ENCODE measurements at regions not wholly inside any gene's neighbourhood (a gene's known extent, or its start where the extent isn't known, plus 50 kb on each side); places are given as distances from the start of the nearest gene placed in this dataset.
"Not testable (repeated sequence)": the region's sequence is repeated elsewhere in the genome, so short reads cannot be mapped to it uniquely, and the experiment has no call there.

- no peak for DNase-seq (ENCODE audit: low spot score)
- Mint-ChIP-seq H3K9me3 (no peaks in the 10 kb centered on the region), H3K4me3 (no peak overlapping the region), H3K27me3 (ENCODE audit: low read depth) (no peaks in the 10 kb centered on the region), H3K27ac (no peak overlapping the region), H3K4me1 (ENCODE audit: low read depth) (no peaks in the 10 kb centered on the region), H3K36me3 (ENCODE audit: low read depth) (no peaks in the 10 kb centered on the region)
Observed at GRCh38 chr14:88960496-88960895, 136.0 kb downstream of the TTC8 start.

GRCh38 chr14:88961214-88961613 is 136.8 kb downstream of the TTC8 start:
- Mint-ChIP-seq H3K9me3 (no peaks in the 10 kb centered on the region), H3K27me3 (ENCODE audit: low read depth) (no peaks in the 10 kb centered on the region), H3K27ac (no peak overlapping the region), H3K36me3 (ENCODE audit: low read depth) (no peaks in the 10 kb centered on the region), H3K4me3 (no peak overlapping the region), H3K4me1 (ENCODE audit: low read depth) (no peaks in the 10 kb centered on the region)
- no peak for DNase-seq (ENCODE audit: low spot score)

- Mint-ChIP-seq H3K36me3 (ENCODE audit: low read depth) (no peaks in the 10 kb centered on the region), H3K27me3 (ENCODE audit: low read depth) (no peaks in the 10 kb centered on the region), H3K27ac (no peak overlapping the region), H3K4me3 (no peak overlapping the region), H3K9me3 (no peaks in the 10 kb centered on the region), H3K4me1 (ENCODE audit: low read depth) (no peaks in the 10 kb centered on the region)
- no peak for DNase-seq (ENCODE audit: low spot score)
Observed at GRCh38 chr14:88962356-88962755, 137.9 kb downstream of the TTC8 start.

- no peak overlapping the region for H3K27ac Mint-ChIP-seq
Observed at GRCh38 chr14:88967299-88967698, 142.8 kb downstream of the TTC8 start.

GRCh38 chr14:88975043-88975830 is 150.8 kb downstream of the TTC8 start:
- no peaks in the 10 kb centered on the region for H3K4me1 Mint-ChIP-seq (ENCODE audit: low read depth)
- H3K4me3 Mint-ChIP-seq, result no peak overlapping the region
- DNase-seq (ENCODE audit: low spot score), result no peak
- no peak overlapping the region for H3K27ac Mint-ChIP-seq
- peaks cover 17% of the 10 kb centered on the region for H3K27me3 Mint-ChIP-seq (ENCODE audit: low read depth)
- H3K36me3 Mint-ChIP-seq (ENCODE audit: low read depth), result no peaks in the 10 kb centered on the region
- no peaks in the 10 kb centered on the region for H3K9me3 Mint-ChIP-seq

More at GRCh38 chr14:88967299-88967698, 142.8 kb downstream of the TTC8 start:
- H3K4me1 Mint-ChIP-seq (ENCODE audit: low read depth), result no peaks in the 10 kb centered on the region
- no peaks in the 10 kb centered on the region for H3K27me3 Mint-ChIP-seq (ENCODE audit: low read depth)
- no peaks in the 10 kb centered on the region for H3K9me3 Mint-ChIP-seq
- DNase-seq (ENCODE audit: low spot score), result no peak
- no peaks in the 10 kb centered on the region for H3K36me3 Mint-ChIP-seq (ENCODE audit: low read depth)
- H3K4me3 Mint-ChIP-seq, result no peak overlapping the region

GRCh38 chr14:88975926-88976325 is 151.5 kb downstream of the TTC8 start:
- Mint-ChIP-seq H3K4me3 (no peak overlapping the region), H3K36me3 (ENCODE audit: low read depth) (no peaks in the 10 kb centered on the region), H3K4me1 (ENCODE audit: low read depth) (no peaks in the 10 kb centered on the region), H3K9me3 (no peaks in the 10 kb centered on the region), H3K27me3 (ENCODE audit: low read depth) (peaks cover 17% of the 10 kb centered on the region), H3K27ac (no peak overlapping the region)
- no peak for DNase-seq (ENCODE audit: low spot score)

GRCh38 chr14:88980907-88981306 is 156.5 kb downstream of the TTC8 start:
- not testable (repeated sequence) for DNase-seq (ENCODE audit: low spot score); H3K9me3 Mint-ChIP-seq; H3K4me1 Mint-ChIP-seq (ENCODE audit: low read depth); H3K36me3 Mint-ChIP-seq (ENCODE audit: low read depth); H3K27ac Mint-ChIP-seq; H3K4me3 Mint-ChIP-seq
- H3K27me3 Mint-ChIP-seq (ENCODE audit: low read depth), result peaks cover 17% of the 10 kb centered on the region

- Mint-ChIP-seq H3K27ac (no peak overlapping the region), H3K36me3 (ENCODE audit: low read depth) (no peaks in the 10 kb centered on the region), H3K4me3 (no peak overlapping the region), H3K4me1 (ENCODE audit: low read depth) (no peaks in the 10 kb centered on the region), H3K9me3 (no peaks in the 10 kb centered on the region), H3K27me3 (ENCODE audit: low read depth) (peaks cover 17% of the 10 kb centered on the region)
- no peak for DNase-seq (ENCODE audit: low spot score)
Observed at GRCh38 chr14:88981948-88982347, 157.5 kb downstream of the TTC8 start.

GRCh38 chr14:88983755-88984154 is 159.3 kb downstream of the TTC8 start:
- no peak overlapping the region for H3K27ac Mint-ChIP-seq
- H3K36me3 Mint-ChIP-seq (ENCODE audit: low read depth), result no peaks in the 10 kb centered on the region
- peaks cover 11% of the 10 kb centered on the region for H3K27me3 Mint-ChIP-seq (ENCODE audit: low read depth)
- H3K4me3 Mint-ChIP-seq, result no peak overlapping the region
- H3K4me1 Mint-ChIP-seq (ENCODE audit: low read depth), result no peaks in the 10 kb centered on the region
- DNase-seq (ENCODE audit: low spot score), result no peak
- H3K9me3 Mint-ChIP-seq, result no peaks in the 10 kb centered on the region

- Mint-ChIP-seq H3K27me3 (ENCODE audit: low read depth) (no peaks in the 10 kb centered on the region), H3K9me3 (no peaks in the 10 kb centered on the region), H3K27ac (no peak overlapping the region), H3K36me3 (ENCODE audit: low read depth) (no peaks in the 10 kb centered on the region), H3K4me3 (no peak overlapping the region), H3K4me1 (ENCODE audit: low read depth) (no peaks in the 10 kb centered on the region)
- no peak for DNase-seq (ENCODE audit: low spot score)
Observed at GRCh38 chr14:88985654-88986053, 161.2 kb downstream of the TTC8 start.

- no peak for DNase-seq (ENCODE audit: low spot score)
- H3K9me3 Mint-ChIP-seq, result no peaks in the 10 kb centered on the region
Observed at GRCh38 chr14:88986146-88986841, 161.8 kb downstream of the TTC8 start.

GRCh38 chr14:88986908-88987307 is 162.5 kb downstream of the TTC8 start:
- H3K4me3 Mint-ChIP-seq; H3K36me3 Mint-ChIP-seq (ENCODE audit: low read depth); H3K27ac Mint-ChIP-seq; H3K4me1 Mint-ChIP-seq (ENCODE audit: low read depth); DNase-seq (ENCODE audit: low spot score); H3K9me3 Mint-ChIP-seq; H3K27me3 Mint-ChIP-seq (ENCODE audit: low read depth): not testable (repeated sequence)

More at GRCh38 chr14:88986146-88986841, 161.8 kb downstream of the TTC8 start:
- Mint-ChIP-seq H3K36me3 (ENCODE audit: low read depth) (no peaks in the 10 kb centered on the region), H3K4me3 (no peak overlapping the region), H3K27me3 (ENCODE audit: low read depth) (no peaks in the 10 kb centered on the region), H3K27ac (no peak overlapping the region), H3K4me1 (ENCODE audit: low read depth) (no peaks in the 10 kb centered on the region)

GRCh38 chr14:88987516-88987915 is 163.1 kb downstream of the TTC8 start:
- no peak overlapping the region for H3K4me3 Mint-ChIP-seq
- DNase-seq (ENCODE audit: low spot score), result no peak
- H3K9me3 Mint-ChIP-seq, result no peaks in the 10 kb centered on the region
- no peaks in the 10 kb centered on the region for H3K27me3 Mint-ChIP-seq (ENCODE audit: low read depth)
- H3K4me1 Mint-ChIP-seq (ENCODE audit: low read depth), result no peaks in the 10 kb centered on the region
- H3K27ac Mint-ChIP-seq, result no peak overlapping the region
- no peaks in the 10 kb centered on the region for H3K36me3 Mint-ChIP-seq (ENCODE audit: low read depth)

- Mint-ChIP-seq H3K27me3 (ENCODE audit: low read depth) (no peaks in the 10 kb centered on the region), H3K9me3 (no peaks in the 10 kb centered on the region), H3K4me1 (ENCODE audit: low read depth) (no peaks in the 10 kb centered on the region), H3K27ac (no peak overlapping the region), H3K36me3 (ENCODE audit: low read depth) (no peaks in the 10 kb centered on the region), H3K4me3 (no peak overlapping the region)
- no peak for DNase-seq (ENCODE audit: low spot score)
Observed at GRCh38 chr14:88989911-88990310, 165.5 kb downstream of the TTC8 start.
